SK-MEL-5 (cell line): ENCODE measurements at regions not wholly inside any gene's neighbourhood (a gene's known extent, or its start where the extent isn't known, plus 50 kb on each side); places are given as distances from the start of the nearest gene placed in this dataset.
"Not testable (repeated sequence)": the region's sequence is repeated elsewhere in the genome, so short reads cannot be mapped to it uniquely, and the experiment has no call there.

Source experiments
- DNase-seq: peaks from one replicate; pipeline ENCODE4 v3.0.0-alpha.2; 2016; ENCODE audit warnings: low read depth, low spot score
- in situ Hi-C: cut with HindIII; loops from 2 replicates; pipeline ENCODE4 v1.10.0; 2016; ENCODE audit warnings: low sequenced_read_pairs, high pct_unique_total_duplicates, low pct_unique_long_range_greater_than_20kb

GRCh38 chr11:89545691-89546090 lies 54.5 kb upstream of the NOX4 start:
- in situ Hi-C loops, result no loop called here
- no peak for DNase-seq

DNA sequence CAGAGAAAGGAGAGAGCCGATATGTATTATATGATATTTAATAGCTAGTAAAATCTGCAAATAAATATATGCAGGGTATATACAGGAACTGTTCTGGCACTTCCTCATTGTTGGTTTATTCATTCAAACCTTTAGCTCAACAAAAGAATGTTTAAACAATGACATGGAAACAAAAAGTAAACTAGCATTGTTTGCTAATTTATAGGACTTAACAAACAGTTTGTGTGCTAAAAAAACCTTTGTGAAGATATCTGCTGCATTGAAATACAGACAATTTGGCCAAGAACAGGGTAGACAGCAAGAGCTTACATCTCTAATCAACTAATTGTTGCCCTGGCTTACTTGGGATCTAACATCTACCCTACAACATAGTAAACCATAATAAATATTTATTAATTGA lies 64.6 kb upstream of the NOX4 start:
- DNase-seq, in situ Hi-C loops: not testable (repeated sequence)

DNA sequence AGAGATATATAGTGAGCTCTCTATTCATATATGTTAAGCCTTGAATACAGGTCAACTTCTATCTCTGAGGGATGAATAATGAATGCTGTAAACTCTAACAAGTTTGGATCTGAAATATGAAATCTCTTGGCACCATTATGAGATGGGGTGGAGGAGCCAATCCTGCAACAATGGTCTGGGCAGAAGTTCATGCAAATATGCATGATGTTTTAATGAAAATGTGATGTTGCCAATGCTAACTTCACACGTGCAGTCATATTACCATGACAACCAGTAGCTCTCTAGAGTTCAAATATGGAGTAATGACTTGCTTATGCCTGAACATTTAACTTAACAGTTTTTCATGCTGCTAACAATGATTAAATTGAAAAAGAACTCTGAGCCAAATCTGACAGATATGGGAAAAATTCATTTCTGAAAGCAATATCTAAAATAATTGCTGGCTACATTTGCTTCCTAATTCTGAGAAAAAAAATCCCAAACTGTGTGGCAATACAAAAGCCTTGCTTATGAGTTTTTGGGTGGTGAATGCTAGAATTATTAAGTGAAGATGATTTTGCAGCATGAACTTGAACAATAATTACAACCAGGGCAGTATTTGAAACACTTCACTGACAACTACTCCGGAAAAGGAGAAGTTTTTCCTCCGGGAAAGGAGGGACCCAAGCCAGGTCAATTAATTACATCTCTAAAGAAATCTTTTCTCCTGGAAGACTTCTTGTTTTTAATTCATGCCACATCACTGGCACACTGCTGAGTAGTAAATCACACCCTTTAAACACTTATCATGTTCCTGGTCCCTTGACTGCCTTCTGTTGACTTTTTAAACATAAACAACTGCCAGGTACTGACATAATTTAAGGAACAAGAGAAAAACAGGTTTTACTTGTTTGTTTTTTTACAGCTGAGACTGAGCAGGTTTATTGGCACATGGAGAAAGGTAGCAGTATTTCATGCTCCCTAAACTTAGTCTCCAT lies 65.8 kb upstream of the NOX4 start:
- in situ Hi-C loops, DNase-seq: not testable (repeated sequence)

GRCh38 chr11:89560598-89560997 lies 69.4 kb upstream of the NOX4 start:
- DNase-seq, in situ Hi-C loops: not testable (repeated sequence)

DNA sequence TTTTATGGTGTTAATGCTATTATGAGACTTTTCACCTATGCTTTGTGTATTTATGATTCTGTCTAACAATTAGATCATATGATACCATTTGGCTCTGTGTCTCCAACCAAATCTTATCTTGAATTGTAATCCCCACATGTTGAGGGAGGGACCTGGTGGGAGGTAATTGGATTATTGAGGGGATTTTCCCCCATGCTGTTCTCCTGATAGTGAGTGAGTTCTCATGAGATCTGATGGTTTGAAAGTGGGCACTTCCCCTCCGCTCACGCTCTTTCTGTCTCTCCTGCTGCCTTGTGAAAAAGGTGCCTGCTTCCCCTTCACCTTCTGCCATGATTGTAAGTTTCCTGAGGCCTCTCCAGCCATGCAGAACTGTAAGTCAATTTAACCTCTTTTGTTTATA lies 71.6 kb upstream of the NOX4 start:
- DNase-seq, in situ Hi-C loops: not testable (repeated sequence)

GRCh38 chr11:89566972-89567371 lies 75.8 kb upstream of the NOX4 start:
- in situ Hi-C loops, result no loop called here
- no peak for DNase-seq

- in situ Hi-C loops, result not testable (repeated sequence)
Measured at GRCh38 chr11:89569387-89569786, 78.2 kb upstream of the NOX4 start.

GRCh38 chr11:89571706-89572105 lies 80.5 kb upstream of the NOX4 start:
- in situ Hi-C loops, DNase-seq: not testable (repeated sequence)

More at GRCh38 chr11:89569387-89569786, 78.2 kb upstream of the NOX4 start:
- DNase-seq, result not testable (repeated sequence)

DNA sequence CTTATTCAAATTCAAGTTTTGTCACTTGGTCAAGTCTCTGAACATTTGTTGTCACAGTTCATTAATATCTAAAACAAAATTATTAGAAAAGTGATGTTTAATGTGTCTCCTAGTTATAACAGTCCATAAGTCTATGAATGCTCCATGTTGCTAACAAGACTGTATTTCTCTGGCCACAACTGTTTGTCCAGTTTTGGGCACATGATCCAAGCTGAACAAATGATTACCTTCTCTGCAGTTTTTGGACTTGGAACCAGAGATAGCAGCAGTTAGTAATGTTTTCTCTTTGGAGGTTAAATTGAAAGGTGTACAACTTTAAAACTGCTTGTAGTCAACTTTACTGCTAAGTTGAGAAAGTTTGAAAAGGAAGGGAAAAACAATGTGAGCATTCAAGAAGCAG lies 84.7 kb upstream of the NOX4 start:
- in situ Hi-C loops, result not testable (repeated sequence)
- DNase-seq, result peak; percentile 21

- DNase-seq, in situ Hi-C loops: not testable (repeated sequence)
Measured at GRCh38 chr11:89577428-89577827, 86.3 kb upstream of the NOX4 start.

DNA sequence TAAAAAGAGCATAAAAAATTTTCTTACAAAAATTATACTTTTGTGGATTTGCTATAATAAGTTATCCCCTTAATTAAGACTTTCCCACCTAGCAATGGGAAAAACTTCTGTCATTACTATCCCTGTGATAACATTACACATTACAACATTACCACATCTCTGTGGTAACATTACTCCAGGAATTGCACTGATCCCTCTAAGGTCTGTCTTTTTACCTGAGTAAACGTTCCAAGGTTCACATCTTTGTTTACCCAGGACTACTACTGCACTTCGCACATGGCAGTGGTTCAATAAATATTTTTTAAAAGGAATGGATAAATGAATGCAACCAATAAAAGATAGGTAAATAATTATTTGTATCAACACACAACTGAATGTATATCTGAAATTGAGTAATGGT lies 92.4 kb upstream of the NOX4 start:
- in situ Hi-C loops, result no loop called here
- DNase-seq, result no peak

DNA sequence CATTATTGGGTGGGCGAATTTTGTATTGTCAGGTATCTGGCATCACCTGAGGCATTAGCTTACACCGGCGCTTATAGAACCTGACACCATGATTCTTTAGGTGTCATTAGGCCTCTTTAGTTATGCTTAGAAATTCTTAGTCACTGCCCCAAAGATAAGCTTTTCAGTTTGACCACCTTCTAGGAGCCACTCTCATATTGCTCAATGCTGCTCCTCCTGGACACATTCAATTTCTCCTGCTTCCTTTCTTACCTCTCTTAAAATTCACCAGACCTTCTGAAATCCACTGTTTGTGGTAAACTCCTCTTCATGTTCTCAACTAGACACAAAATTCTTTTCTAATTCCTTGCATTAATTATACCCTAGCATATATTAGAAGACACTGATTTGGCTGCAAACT lies 93.9 kb upstream of the NOX4 start:
- in situ Hi-C loops, DNase-seq: not testable (repeated sequence)

GRCh38 chr11:89585471-89585870 lies 94.3 kb upstream of the NOX4 start:
- in situ Hi-C loops, DNase-seq: not testable (repeated sequence)

DNA sequence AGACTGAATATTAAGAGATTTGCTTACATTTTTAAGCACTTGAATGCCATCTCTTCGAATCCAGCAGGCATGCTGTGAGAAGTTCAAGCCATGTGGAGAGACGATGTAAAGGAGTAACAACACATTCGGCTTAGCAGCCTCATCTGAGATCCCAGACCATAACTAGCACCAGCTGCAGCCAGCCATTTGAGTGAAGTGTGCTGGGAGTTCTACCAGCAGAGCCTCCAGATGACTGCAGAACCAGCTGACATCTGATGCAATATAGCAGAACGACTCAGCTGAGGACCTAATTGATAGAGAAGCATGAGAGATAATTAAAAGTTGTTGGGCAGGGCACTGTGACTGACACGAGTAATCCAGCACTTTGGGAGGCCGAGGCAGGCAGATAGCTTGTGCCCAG lies 98.2 kb upstream of the NOX4 start:
- in situ Hi-C loops, DNase-seq: not testable (repeated sequence)

- in situ Hi-C loops, result not testable (repeated sequence)
- DNase-seq, result peak; percentile 55
Measured at GRCh38 chr11:89590008-89590632, 98.9 kb upstream of the NOX4 start.

GRCh38 chr11:89601263-89601662 lies 108.8 kb upstream of the TRIM77 start:
- in situ Hi-C loops, DNase-seq: not testable (repeated sequence)

DNA sequence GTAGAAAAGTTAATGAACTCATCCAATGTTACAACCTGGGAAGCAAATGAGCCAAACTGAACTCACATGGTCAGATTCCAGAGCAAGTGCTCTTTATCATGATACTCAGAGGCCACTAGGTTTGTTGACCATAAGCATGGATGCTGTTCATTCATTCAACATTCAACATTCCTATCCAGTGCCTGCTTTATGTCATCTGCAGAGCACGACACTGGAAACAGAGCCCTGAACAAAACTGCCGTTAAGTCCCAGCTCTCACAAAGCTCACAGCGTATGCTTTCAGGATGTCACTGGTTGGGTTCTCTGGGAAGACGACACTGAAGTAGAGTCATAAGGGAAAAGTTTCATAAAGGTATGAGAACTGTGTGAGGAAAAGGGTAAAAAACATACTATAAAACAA lies 105.8 kb upstream of the TRIM77 start:
- in situ Hi-C loops, result no loop called here
- DNase-seq, result no peak

DNA sequence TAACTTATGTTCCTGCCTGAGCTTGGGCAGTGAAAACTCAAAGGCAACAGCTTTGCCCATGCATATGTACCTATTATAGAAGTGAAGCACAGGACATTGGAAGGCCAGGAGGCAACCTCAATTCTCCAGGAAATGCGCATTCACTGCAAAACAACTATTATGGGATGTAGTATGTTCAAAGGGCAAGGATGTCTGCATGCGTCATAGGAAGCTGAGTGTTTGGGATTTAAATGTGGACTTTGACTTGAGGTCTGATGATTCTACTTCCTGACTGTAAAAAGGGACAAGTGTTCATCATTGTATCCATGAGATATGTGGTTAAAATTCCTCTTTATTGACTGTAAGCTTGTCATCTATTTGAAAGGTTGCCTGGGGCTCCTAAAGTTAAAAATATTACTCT lies 103.3 kb upstream of the TRIM77 start:
- in situ Hi-C loops, result not testable (repeated sequence)
- DNase-seq, result peak; percentile 92

- peak; percentile 63 for DNase-seq
- in situ Hi-C loops, result not testable (repeated sequence)
Measured at GRCh38 chr11:89607497-89607896, 102.6 kb upstream of the TRIM77 start.
